ENCODE measurements at regions not wholly inside any gene's neighbourhood (a gene's known extent, or its start where the extent isn't known, plus 50 kb on each side); places are given as distances from the start of the nearest gene placed in this dataset.

- no peak overlapping the region for H3K4me3 ChIP-seq (ENCODE audit: low read depth, low read length)
- TF ChIP-seq, protein P1, sequence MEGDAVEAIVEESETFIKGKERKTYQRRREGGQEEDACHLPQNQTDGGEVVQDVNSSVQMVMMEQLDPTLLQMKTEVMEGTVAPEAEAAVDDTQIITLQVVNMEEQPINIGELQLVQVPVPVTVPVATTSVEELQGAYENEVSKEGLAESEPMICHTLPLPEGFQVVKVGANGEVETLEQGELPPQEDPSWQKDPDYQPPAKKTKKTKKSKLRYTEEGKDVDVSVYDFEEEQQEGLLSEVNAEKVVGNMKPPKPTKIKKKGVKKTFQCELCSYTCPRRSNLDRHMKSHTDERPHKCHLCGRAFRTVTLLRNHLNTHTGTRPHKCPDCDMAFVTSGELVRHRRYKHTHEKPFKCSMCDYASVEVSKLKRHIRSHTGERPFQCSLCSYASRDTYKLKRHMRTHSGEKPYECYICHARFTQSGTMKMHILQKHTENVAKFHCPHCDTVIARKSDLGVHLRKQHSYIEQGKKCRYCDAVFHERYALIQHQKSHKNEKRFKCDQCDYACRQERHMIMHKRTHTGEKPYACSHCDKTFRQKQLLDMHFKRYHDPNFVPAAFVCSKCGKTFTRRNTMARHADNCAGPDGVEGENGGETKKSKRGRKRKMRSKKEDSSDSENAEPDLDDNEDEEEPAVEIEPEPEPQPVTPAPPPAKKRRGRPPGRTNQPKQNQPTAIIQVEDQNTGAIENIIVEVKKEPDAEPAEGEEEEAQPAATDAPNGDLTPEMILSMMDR (conservative IDR thresholded peaks at IDR 0.05; ENCODE audit: low read depth, low read length): no peak
- no peak for DNase-seq (ENCODE audit: low read depth)
These were observed 366.0 kb downstream of the BRD1 start for GRCh38 chr22:49461674-49462073.

GRCh38 chr22:49460592-49461281, 366.9 kb downstream of the BRD1 start:
- DNase-seq (ENCODE audit: low read depth): no peak
- H3K4me3 ChIP-seq (ENCODE audit: low read depth, low read length): no peak overlapping the region
- TF ChIP-seq, protein P1 (conservative IDR thresholded peaks at IDR 0.05; ENCODE audit: low read depth, low read length): no peak

- DNase-seq (ENCODE audit: low read depth): no peak
- TF ChIP-seq, protein P1 (conservative IDR thresholded peaks at IDR 0.05; ENCODE audit: low read depth, low read length): no peak
These were observed 367.6 kb downstream of the BRD1 start for GRCh38 chr22:49460091-49460490.

DNA sequence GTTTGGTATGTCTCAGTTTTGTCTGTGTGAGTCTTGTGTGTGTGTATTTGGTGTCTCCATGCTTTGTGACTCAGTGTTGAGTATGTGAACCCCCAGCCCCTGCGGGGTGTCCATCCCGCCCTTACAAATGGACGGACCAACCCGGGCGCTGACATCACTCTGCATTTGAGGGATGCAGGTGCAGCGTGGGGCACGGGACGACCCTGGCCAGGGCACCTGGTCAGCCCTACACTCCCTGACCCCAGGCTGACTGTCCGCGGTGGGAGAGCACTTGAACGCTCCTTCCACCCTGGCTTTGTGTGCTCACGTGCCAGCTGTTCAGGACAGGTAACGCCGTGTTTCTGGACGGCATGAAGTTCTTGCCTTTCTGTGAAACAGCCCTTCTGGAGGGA, 369.0 kb downstream of the BRD1 start:
- TF ChIP-seq, protein P1 (conservative IDR thresholded peaks at IDR 0.05; ENCODE audit: low read depth, low read length): no peak
- no peak for DNase-seq (ENCODE audit: low read depth)

More at GRCh38 chr22:49460091-49460490, 367.6 kb downstream of the BRD1 start:
- H3K4me3 ChIP-seq (ENCODE audit: low read depth, low read length): no peak overlapping the region

DNA sequence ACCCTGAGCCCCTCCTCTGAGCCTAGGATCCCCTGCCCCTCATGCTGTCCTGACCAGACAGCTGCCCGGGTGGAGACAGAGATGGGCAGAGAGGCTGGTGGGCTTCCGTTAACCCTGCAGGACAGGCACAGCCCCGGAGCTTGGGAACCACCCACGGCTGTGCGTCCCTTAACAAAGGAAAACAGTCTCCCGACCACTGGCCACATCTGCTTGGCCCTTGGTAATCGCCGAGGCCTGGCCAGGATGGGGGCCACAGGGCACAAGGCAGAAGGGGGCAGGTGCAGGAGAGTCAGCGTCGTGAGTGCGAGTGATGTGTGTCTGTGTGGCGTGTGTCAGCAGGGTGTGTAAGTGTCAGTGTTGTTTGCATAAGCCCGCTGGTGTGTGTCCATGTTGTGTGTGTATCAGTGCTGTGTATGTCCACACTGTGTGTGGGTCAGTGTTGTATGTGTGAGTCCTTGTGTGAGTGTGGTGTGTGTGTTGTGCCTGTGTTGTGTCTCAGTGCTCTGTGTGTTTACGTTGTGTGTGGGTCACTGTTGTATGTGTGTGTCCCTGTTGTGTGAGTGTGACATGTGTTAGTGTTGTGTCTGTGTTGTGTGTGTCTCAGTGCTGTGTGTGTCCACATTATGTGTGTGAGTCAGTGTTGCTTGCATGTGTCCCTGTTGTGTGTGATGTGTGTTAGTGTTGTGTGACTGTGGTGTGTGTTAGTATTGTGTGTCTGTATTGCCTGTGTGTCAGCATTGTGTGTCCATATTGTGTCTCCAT, 369.5 kb downstream of the BRD1 start:
- H3K4me3 ChIP-seq (ENCODE audit: low read depth, low read length): no peak overlapping the region
- DNase-seq (ENCODE audit: low read depth): no peak
- TF ChIP-seq, protein P1 (conservative IDR thresholded peaks at IDR 0.05; ENCODE audit: low read depth, low read length): no peak

More for the DNA sequence above, 369.0 kb downstream of the BRD1 start:
- no peak overlapping the region for H3K4me3 ChIP-seq (ENCODE audit: low read depth, low read length)

GRCh38 chr22:49457146-49457545, 370.5 kb downstream of the BRD1 start:
- TF ChIP-seq, protein P1 (conservative IDR thresholded peaks at IDR 0.05; ENCODE audit: low read depth, low read length): no peak
- no peak overlapping the region for H3K4me3 ChIP-seq (ENCODE audit: low read depth, low read length)
- no peak for DNase-seq (ENCODE audit: low read depth)
